Mesenchymal stem cell (in vitro differentiated cells and primary cell): ENCODE measurements at regions not wholly inside any gene's neighbourhood (a gene's known extent, or its start where the extent isn't known, plus 50 kb on each side); places are given as distances from the start of the nearest gene placed in this dataset.
A peak's percentile ranks its signal among the peaks of the same experiment; 100 is the strongest.

ENCODE experiments used
- DNase-seq: peaks from one replicate; pipeline ENCODE4 v3.0.0-alpha.2; 2013
- H2AFZ ChIP-seq: one replicate; pipeline ENCODE4 v1.6.1; 2013; ENCODE audit warnings: low read depth, mild to moderate bottlenecking, control low read depth, inconsistent platforms, low read length, moderate library complexity
- H2AK5ac ChIP-seq: 2 replicates; pipeline ENCODE4 v1.6.1; 2013; ENCODE audit warnings: low read length, moderate library complexity, mild to moderate bottlenecking, inconsistent platforms; ENCODE audit not compliant: severe bottlenecking
- H2BK120ac ChIP-seq: one replicate; pipeline ENCODE4 v1.6.1; 2013; ENCODE audit warnings: low read depth, mild to moderate bottlenecking, inconsistent platforms, low read length, moderate library complexity
- H2BK12ac ChIP-seq, 2 experiments: one replicate each; pipeline ENCODE4 v1.6.1; 2013; ENCODE audit warnings: inconsistent platforms in 2 of 2, low read length in 2 of 2, mild to moderate bottlenecking in 2 of 2, moderate library complexity in 2 of 2, control low read depth in 1 of 2
- H2BK15ac ChIP-seq: one replicate; pipeline ENCODE4 v1.6.1; 2013; ENCODE audit warnings: mild to moderate bottlenecking, low read depth, inconsistent platforms; ENCODE audit not compliant: poor library complexity, severe bottlenecking
- H2BK5ac ChIP-seq: 2 replicates; pipeline ENCODE4 v1.6.1; 2013; ENCODE audit warnings: low read depth, mild to moderate bottlenecking, low read length, control low read depth, inconsistent platforms; ENCODE audit not compliant: poor library complexity, severe bottlenecking
- H3K14ac ChIP-seq, 2 experiments: one replicate each; pipeline ENCODE4 v1.6.1; 2013; ENCODE audit warnings: inconsistent platforms in 2 of 2, low read length in 2 of 2, control low read depth in 1 of 2, mild to moderate bottlenecking in 1 of 2, moderate library complexity in 1 of 2
- H3K18ac ChIP-seq, 2 experiments: one replicate each; pipeline ENCODE4 v1.6.1; 2013; ENCODE audit warnings: inconsistent platforms in 2 of 2, low read length in 2 of 2, control low read depth in 1 of 2, low read depth in 1 of 2, mild to moderate bottlenecking in 1 of 2
- H3K23ac ChIP-seq, 2 experiments: one replicate each; pipeline ENCODE4 v1.6.1; 2013; ENCODE audit warnings: inconsistent platforms in 2 of 2, low read length in 2 of 2, mild to moderate bottlenecking in 2 of 2, moderate library complexity in 2 of 2, control low read depth in 1 of 2
- H3K27ac ChIP-seq: 2 replicates; pipeline ENCODE4 v1.5.1; 2013; ENCODE audit warnings: mild to moderate bottlenecking, moderate library complexity, low read length, control low read depth, inconsistent platforms; ENCODE audit not compliant: poor library complexity, severe bottlenecking
- H3K27me3 ChIP-seq, 2 experiments: 2 replicates each; pipeline versions ENCODE4 v1.6.1 to v1.7.0; 2013; ENCODE audit warnings: low read length in 2 of 2, mild to moderate bottlenecking in 2 of 2, moderate library complexity in 2 of 2, control low read depth in 1 of 2, inconsistent platforms in 1 of 2; ENCODE audit not compliant: control insufficient read depth in 1 of 2, insufficient read depth in 1 of 2
- H3K36me3 ChIP-seq, 2 experiments: 2 replicates each; pipeline versions ENCODE4 v1.6.1 to v1.7.0; 2013; ENCODE audit warnings: low read length in 2 of 2, control low read depth in 1 of 2, inconsistent platforms in 1 of 2, low read depth in 1 of 2, mild to moderate bottlenecking in 1 of 2; ENCODE audit not compliant: insufficient read depth in 2 of 2, control insufficient read depth in 1 of 2
- H3K4ac ChIP-seq, 2 experiments: one replicate each; pipeline ENCODE4 v1.6.1; 2013; ENCODE audit warnings: inconsistent platforms in 2 of 2, low read length in 2 of 2, mild to moderate bottlenecking in 2 of 2, moderate library complexity in 2 of 2, control low read depth in 1 of 2, low read depth in 1 of 2
- H3K4me1 ChIP-seq: 2 replicates; pipeline ENCODE4 v1.6.1; 2013; ENCODE audit warnings: low read depth, low read length, control low read depth; ENCODE audit not compliant: control insufficient read depth, insufficient read depth
- H3K4me2 ChIP-seq: 2 replicates; pipeline ENCODE4 v1.6.1; 2013; ENCODE audit warnings: low read length, mild to moderate bottlenecking, inconsistent platforms; ENCODE audit not compliant: poor library complexity, severe bottlenecking
- H3K4me3 ChIP-seq, 2 experiments: 2 replicates each; pipeline versions ENCODE4 v1.5.1 to v1.7.0; 2013; ENCODE audit warnings: low read length in 2 of 2, mild to moderate bottlenecking in 2 of 2, control low read depth in 1 of 2, low read depth in 1 of 2; ENCODE audit not compliant: insufficient read depth in 1 of 2
- H3K79me1 ChIP-seq: replicated peaks from 2 replicates; pipeline ENCODE4 v1.6.1; 2013; ENCODE audit warnings: mild to moderate bottlenecking, control low read depth, low read length, inconsistent platforms; ENCODE audit not compliant: poor library complexity, severe bottlenecking
- H3K9ac ChIP-seq: 2 replicates; pipeline ENCODE4 v1.7.0; 2013; ENCODE audit warnings: mild to moderate bottlenecking, low read length, moderate library complexity
- H3K9me3 ChIP-seq: 2 replicates; pipeline ENCODE4 v1.7.0; 2013; ENCODE audit warnings: mild to moderate bottlenecking, low read length; ENCODE audit not compliant: control insufficient read depth
- H4K8ac ChIP-seq: one replicate; pipeline ENCODE4 v1.6.1; 2013; ENCODE audit warnings: inconsistent platforms, mild to moderate bottlenecking, low read length, moderate library complexity
- H4K91ac ChIP-seq: one replicate; pipeline ENCODE4 v1.6.1; 2013; ENCODE audit warnings: mild to moderate bottlenecking, low read length, inconsistent platforms
- WGBS: methylation state at CpG from one replicate; pipeline ENCODE4 v1.1.7; 2013; ENCODE audit warnings: mixed read lengths; 5-methylcytosine and 5-hydroxymethylcytosine counted together

GRCh38 chr12:124433147-124433874 is 134.1 kb downstream of the NCOR2 start:
- Histone ChIP-seq H2BK120ac (peak overlapping the region; percentile 56), H3K4ac (peak overlapping the region in 1 of 2 experiments; percentile 76), H3K27ac (no peak overlapping the region), H4K91ac (peak overlapping the region; percentile 94), H3K14ac (peak overlapping the region in 1 of 2 experiments; percentile 94), H3K9me3 (no peaks in the 10 kb centered on the region), H2BK15ac (peak overlapping the region; percentile 97), H2BK12ac (peak overlapping the region; percentile 40 to 49), H3K79me1 (peaks cover 26% of the 10 kb centered on the region), H3K9ac (no peak overlapping the region), H3K18ac (peak overlapping the region; percentile 73 to 80), H3K36me3 (peaks cover 33 to 86% of the 10 kb centered on the region in 2 experiments), H3K4me2 (no peak overlapping the region), H2AK5ac (peak overlapping the region; percentile 17), H3K4me3 (no peak overlapping the region), H3K23ac (peak overlapping the region in 1 of 2 experiments; percentile 36), H2BK5ac (no peak overlapping the region), H2AFZ (no peak overlapping the region), H3K4me1 (peaks cover 41% of the 10 kb centered on the region), H3K27me3 (no peaks in the 10 kb centered on the region), H4K8ac (peak overlapping the region; percentile 63)
- DNase-seq, result no peak
- 96% methylated on average over 19 of the region's 22 CpGs for WGBS

- Histone ChIP-seq H4K91ac (peak overlapping the region; percentile 97), H2AK5ac (no peak overlapping the region), H2BK120ac (peak overlapping the region; percentile 15), H2BK15ac (peak overlapping the region; percentile 45), H2BK5ac (no peak overlapping the region), H3K23ac (no peak overlapping the region), H2AFZ (no peak overlapping the region), H3K79me1 (peaks cover 26% of the 10 kb centered on the region), H3K9me3 (no peaks in the 10 kb centered on the region), H3K14ac (no peak overlapping the region), H3K4me1 (peaks cover 51% of the 10 kb centered on the region), H3K27me3 (no peaks in the 10 kb centered on the region), H3K4me2 (no peak overlapping the region), H2BK12ac (peak overlapping the region; percentile 8 to 79), H3K4ac (no peak overlapping the region), H3K9ac (no peak overlapping the region), H3K36me3 (peaks cover 32 to 85% of the 10 kb centered on the region in 2 experiments), H3K18ac (peak overlapping the region; percentile 67 to 79), H4K8ac (peak overlapping the region; percentile 90), H3K27ac (peak overlapping the region; percentile 24), H3K4me3 (no peak overlapping the region)
- peak; percentile 48 for DNase-seq
- WGBS, result 59% methylated on average over 8 of the region's 8 CpGs
These were observed 135.0 kb downstream of the NCOR2 start for GRCh38 chr12:124432376-124432775.

- Histone ChIP-seq H3K79me1 (peaks cover 27% of the 10 kb centered on the region), H3K9ac (no peak overlapping the region), H4K91ac (peak overlapping the region; percentile 97), H2BK120ac (no peak overlapping the region), H2BK15ac (peak overlapping the region; percentile 45), H4K8ac (peak overlapping the region; percentile 90), H2BK12ac (peak overlapping the region; percentile 72 to 93), H3K4me1 (peaks cover 55% of the 10 kb centered on the region), H2AFZ (no peak overlapping the region), H3K14ac (peak overlapping the region in 1 of 2 experiments; percentile 92), H2AK5ac (peak overlapping the region; percentile 18), H3K36me3 (peaks cover 28 to 85% of the 10 kb centered on the region in 2 experiments), H3K4me3 (no peak overlapping the region), H3K27ac (peak overlapping the region; percentile 24), H2BK5ac (no peak overlapping the region), H3K27me3 (no peaks in the 10 kb centered on the region), H3K4me2 (no peak overlapping the region), H3K18ac (peak overlapping the region; percentile 67 to 79), H3K4ac (peak overlapping the region in 1 of 2 experiments; percentile 84), H3K23ac (no peak overlapping the region), H3K9me3 (no peaks in the 10 kb centered on the region)
- peak; percentile 57 for DNase-seq
- 72% methylated on average over 8 of the region's 8 CpGs for WGBS
These were observed 135.4 kb downstream of the NCOR2 start for GRCh38 chr12:124431971-124432370.

- Histone ChIP-seq H3K14ac (no peak overlapping the region), H3K4me1 (peaks cover 60% of the 10 kb centered on the region), H3K18ac (peak overlapping the region; percentile 34 to 77), H3K36me3 (peaks cover 43 to 87% of the 10 kb centered on the region in 2 experiments), H2BK15ac (peak overlapping the region; percentile 50), H3K4me3 (no peak overlapping the region), H2BK12ac (peak overlapping the region; percentile 44 to 87), H3K79me1 (peaks cover 41% of the 10 kb centered on the region), H3K9me3 (no peaks in the 10 kb centered on the region), H4K91ac (peak overlapping the region; percentile 92), H4K8ac (peak overlapping the region; percentile 62), H3K4me2 (no peak overlapping the region), H2BK5ac (no peak overlapping the region), H2AK5ac (no peak overlapping the region), H3K9ac (no peak overlapping the region), H3K27me3 (no peaks in the 10 kb centered on the region), H2BK120ac (no peak overlapping the region), H2AFZ (no peak overlapping the region), H3K4ac (peak overlapping the region; percentile 30 to 61), H3K27ac (no peak overlapping the region), H3K23ac (no peak overlapping the region)
- DNase-seq, result no peak
- over 99% methylated on average over 23 of the region's 23 CpGs for WGBS
These were observed 135.6 kb downstream of the RFLNA start for GRCh38 chr12:124430491-124430890.
